ENCODE measurements at regions not wholly inside any gene's neighbourhood (a gene's known extent, or its start where the extent isn't known, plus 50 kb on each side); places are given as distances from the start of the nearest gene placed in this dataset.

GRCh38 chr3:150345021-150345538 is 63.0 kb upstream of the TSC22D2 start:
- no peak for TF ChIP-seq POLR2AphosphoS5 (IDR thresholded peaks at IDR 0.05; ENCODE audit: low read depth, low read length)
- no peak for TF ChIP-seq POLR2A (IDR thresholded peaks at IDR 0.05; ENCODE audit: low read depth, low read length)
- no peak for TF ChIP-seq TAF1 (IDR thresholded peaks at IDR 0.05; ENCODE audit: borderline replicate concordance, low read depth, low read length)

Data from GM12892 (cell line).